Fibroblast of peridontal ligament (primary cell): ENCODE measurements at regions not wholly inside any gene's neighbourhood (a gene's known extent, or its start where the extent isn't known, plus 50 kb on each side); places are given as distances from the start of the nearest gene placed in this dataset.
"Not testable (repeated sequence)": the region's sequence is repeated elsewhere in the genome, so short reads cannot be mapped to it uniquely, and the experiment has no call there.

Experiments
- DNase-seq: peaks from one replicate; pipeline ENCODE4 v3.0.0-alpha.2; 2010; ENCODE audit errors: extremely low read depth

- no peak for DNase-seq
Observed at GRCh38 chr9:78438211-78438610, 141.3 kb downstream of the PSAT1 start.

GRCh38 chr9:78438780-78439179 lies 141.9 kb downstream of the PSAT1 start:
- no peak for DNase-seq

- peak; percentile 95 for DNase-seq
Observed at GRCh38 chr9:78439190-78439865, 142.4 kb downstream of the PSAT1 start.

GRCh38 chr9:78439866-78440830 lies 143.2 kb downstream of the PSAT1 start:
- DNase-seq: no peak

DNA sequence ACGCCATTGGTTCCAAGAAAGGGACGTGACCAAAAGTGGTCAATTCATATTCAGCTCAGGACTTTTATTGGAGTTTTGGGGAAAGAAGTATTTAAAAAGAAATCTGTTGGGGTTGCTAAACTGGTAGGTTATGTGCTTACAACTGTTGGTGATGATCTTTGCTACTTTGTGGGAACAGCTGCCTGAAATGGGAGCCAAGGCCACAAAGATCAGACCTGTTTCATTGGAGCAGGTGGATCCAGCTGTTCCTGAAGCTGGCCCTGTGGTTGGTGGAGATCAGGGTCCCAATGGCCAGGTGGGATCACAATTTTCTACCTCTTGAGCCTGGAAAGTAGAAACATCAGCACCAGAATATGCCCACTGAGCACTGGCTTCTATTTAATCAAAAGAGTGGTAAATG lies 144.5 kb downstream of the PSAT1 start:
- no peak for DNase-seq

- no peak for DNase-seq
Observed at GRCh38 chr9:78441822-78442431, 145.0 kb downstream of the PSAT1 start.

- not testable (repeated sequence) for DNase-seq
Observed at GRCh38 chr9:78442577-78442976, 145.7 kb downstream of the PSAT1 start.

GRCh38 chr9:78443946-78444345 lies 147.0 kb downstream of the PSAT1 start:
- peak; percentile 22 for DNase-seq

GRCh38 chr9:78448960-78449673 lies 152.2 kb downstream of the PSAT1 start:
- no peak for DNase-seq

DNA sequence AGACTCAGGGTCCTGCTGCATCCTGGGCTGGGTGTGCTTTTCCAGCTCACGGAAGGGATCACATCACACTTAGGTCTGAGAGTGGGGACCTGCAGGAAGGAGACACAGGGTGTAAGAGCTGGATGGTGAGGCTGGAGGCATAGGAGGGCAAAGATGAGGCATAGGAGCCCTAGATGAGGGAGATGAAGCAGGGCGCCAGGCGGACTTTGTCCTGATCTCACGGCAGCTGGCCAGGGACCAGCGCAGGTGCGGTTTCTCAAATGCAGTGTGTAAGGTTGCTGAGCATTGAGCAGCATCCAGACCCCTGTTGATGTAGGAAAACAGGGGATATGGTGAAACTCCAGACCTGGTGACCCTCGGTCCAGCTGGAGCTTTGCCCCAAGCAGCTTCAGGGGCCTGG lies 156.5 kb downstream of the PSAT1 start:
- DNase-seq: no peak

DNA sequence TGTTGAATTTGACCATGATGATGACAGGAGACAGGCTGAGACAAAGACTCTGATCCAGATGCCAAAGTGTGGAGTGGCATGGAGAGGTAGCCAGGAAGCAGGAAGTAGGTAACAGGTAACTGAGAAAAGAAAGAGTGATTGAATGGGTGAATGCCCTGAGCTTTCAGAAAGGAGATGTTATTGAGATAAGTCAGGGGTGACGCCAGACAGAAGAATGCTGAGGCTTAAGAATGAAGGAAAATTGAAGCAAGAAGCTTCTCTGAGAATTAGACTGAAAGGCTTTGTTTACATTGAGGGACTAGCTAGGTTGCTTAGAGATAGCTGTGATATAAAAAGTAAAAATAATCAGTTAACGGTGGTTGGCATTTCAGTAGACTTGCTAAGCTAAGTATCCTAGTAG lies 165.7 kb downstream of the PSAT1 start:
- DNase-seq: no peak

- DNase-seq: no peak
Observed at GRCh38 chr9:78463750-78464149, 166.8 kb downstream of the PSAT1 start.

GRCh38 chr9:78468231-78468630 lies 171.3 kb downstream of the PSAT1 start:
- no peak for DNase-seq

- DNase-seq: no peak
Observed at GRCh38 chr9:78468974-78469576, 172.2 kb downstream of the PSAT1 start.

GRCh38 chr9:78470216-78470615 lies 173.3 kb downstream of the PSAT1 start:
- DNase-seq: no peak

GRCh38 chr9:78470741-78471140 lies 173.8 kb downstream of the PSAT1 start:
- DNase-seq: no peak

GRCh38 chr9:78472111-78472510 lies 175.2 kb downstream of the PSAT1 start:
- DNase-seq: no peak

GRCh38 chr9:78479441-78479840 lies 182.5 kb downstream of the PSAT1 start:
- no peak for DNase-seq

GRCh38 chr9:78486661-78487060 lies 189.7 kb downstream of the PSAT1 start:
- DNase-seq: no peak

- DNase-seq: no peak
Observed at GRCh38 chr9:78490231-78490630, 193.3 kb downstream of the PSAT1 start.

DNA sequence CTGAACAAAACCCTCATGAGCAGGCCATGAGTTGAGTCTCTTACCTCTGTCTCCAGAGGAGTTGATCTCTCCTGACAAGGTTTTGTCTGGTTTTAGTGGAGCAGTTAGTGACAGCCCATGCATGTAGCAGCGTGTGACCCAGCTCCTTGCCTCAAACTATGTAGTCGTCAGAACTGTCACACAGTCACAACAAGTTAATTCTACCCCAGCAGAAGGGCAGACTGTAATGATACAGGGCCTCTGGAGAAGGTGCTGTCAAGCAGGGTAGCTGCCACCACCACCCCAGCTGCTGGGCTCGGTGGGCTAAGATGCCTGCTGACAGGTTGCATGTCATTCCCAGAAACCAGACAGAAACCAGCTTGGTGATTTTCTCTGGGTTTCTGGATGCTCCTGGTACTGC lies 194.5 kb downstream of the PSAT1 start:
- no peak for DNase-seq
